Loucy (cell line): ENCODE measurements at regions not wholly inside any gene's neighbourhood (a gene's known extent, or its start where the extent isn't known, plus 50 kb on each side); places are given as distances from the start of the nearest gene placed in this dataset.

Experiments
- H2AFZ ChIP-seq: fragments of 200-600 bp; sonication (generic); 2 replicates; pipeline ENCODE4 v1.6.0; 2016; ENCODE audit warnings: antibody characterized with exemption, mild to moderate bottlenecking, low read length, moderate library complexity
- H3F3A ChIP-seq: fragments of 200-600 bp; 2 replicates; pipeline ENCODE4 v1.6.0; 2016; ENCODE audit warnings: antibody characterized with exemption, low read depth, mild to moderate bottlenecking
- H3K27me3 ChIP-seq: fragments of 200-600 bp; sonication (generic); 2 replicates; pipeline ENCODE4 v1.6.1; 2014; ENCODE audit warnings: low read length, mild to moderate bottlenecking; ENCODE audit not compliant: insufficient read depth, poor library complexity, severe bottlenecking
- H3K36me3 ChIP-seq: fragments of 200-600 bp; sonication (generic); 2 replicates; pipeline ENCODE4 v1.6.1; 2016; ENCODE audit warnings: low read length; ENCODE audit not compliant: insufficient read depth
- H3K4me1 ChIP-seq: fragments of 200-600 bp; sonication (generic); 2 replicates; pipeline ENCODE4 v1.5.1; 2014; ENCODE audit warnings: low read length, mild to moderate bottlenecking; ENCODE audit not compliant: insufficient read depth, poor library complexity, severe bottlenecking
- H3K4me2 ChIP-seq: fragments of 200-600 bp; sonication (generic); 2 replicates; pipeline ENCODE4 v1.6.0; 2014; ENCODE audit warnings: antibody characterized with exemption, low read length, low read depth, mild to moderate bottlenecking; ENCODE audit not compliant: poor library complexity, severe bottlenecking
- H3K4me3 ChIP-seq: fragments of 200-600 bp; sonication (generic); 2 replicates; pipeline ENCODE4 v1.5.1; 2014; ENCODE audit warnings: low read length, mild to moderate bottlenecking, mixed read lengths; ENCODE audit not compliant: poor library complexity, severe bottlenecking
- H3K79me2 ChIP-seq: fragments of 200-600 bp; sonication (generic); 2 replicates; pipeline ENCODE4 v1.6.1; 2014; ENCODE audit warnings: low read length; ENCODE audit not compliant: insufficient read depth
- H3K9ac ChIP-seq: fragments of 200-600 bp; sonication (generic); 2 replicates; pipeline ENCODE4 v1.6.0; 2014; ENCODE audit warnings: mild to moderate bottlenecking, low read depth, low read length, moderate library complexity; ENCODE audit not compliant: poor library complexity, severe bottlenecking
- H3K9me2 ChIP-seq: fragments of 200-600 bp; sonication (generic); replicated peaks from 2 replicates; pipeline ENCODE4 v1.6.1; 2016; ENCODE audit warnings: low read depth, low read length, mixed read lengths
- H3K9me3 ChIP-seq: fragments of 200-600 bp; sonication (generic); 2 replicates; pipeline ENCODE4 v1.6.1; 2014; ENCODE audit warnings: mild to moderate bottlenecking, antibody characterized with exemption, low read length, low read depth; ENCODE audit not compliant: insufficient read depth
- H4K20me1 ChIP-seq: fragments of 200-600 bp; sonication (generic); 2 replicates; pipeline ENCODE4 v1.6.0; 2014; ENCODE audit warnings: antibody characterized with exemption, low read length, mild to moderate bottlenecking; ENCODE audit not compliant: insufficient read depth, poor library complexity, severe bottlenecking
- CTCF ChIP-seq: fragments of 200-600 bp; sonication (generic); conservative IDR thresholded peaks from 2 replicates; pipeline ENCODE4 v1.5.1; 2014; ENCODE audit warnings: mild to moderate bottlenecking, antibody characterized with exemption, low read length
- EZH2phosphoT487 ChIP-seq: fragments of 200-600 bp; IDR thresholded peaks from 2 replicates; pipeline ENCODE4 v1.6.1; 2018; ENCODE audit warnings: antibody characterized with exemption, mild to moderate bottlenecking, moderate library complexity, borderline replicate concordance

- TF ChIP-seq CTCF (no peak), EZH2phosphoT487 (no peak)
- no peaks in the 10 kb centered on the region for H3K27me3 ChIP-seq
- no peaks in the 10 kb centered on the region for H3K36me3 ChIP-seq
- no peaks in the 10 kb centered on the region for H3F3A ChIP-seq
- no peak overlapping the region for H3K4me2 ChIP-seq
- no peak overlapping the region for H2AFZ ChIP-seq
- H4K20me1 ChIP-seq: no peaks in the 10 kb centered on the region
- H3K4me3 ChIP-seq: no peak overlapping the region
- no peaks in the 10 kb centered on the region for H3K9me2 ChIP-seq
- no peaks in the 10 kb centered on the region for H3K4me1 ChIP-seq
- H3K9me3 ChIP-seq: peaks cover 2% of the 10 kb centered on the region; the same call in 1 of the 2 replicates
- H3K79me2 ChIP-seq: no peaks in the 10 kb centered on the region
- no peak overlapping the region for H3K9ac ChIP-seq
Measured at GRCh38 chr18:78796693-78797455, 182.7 kb upstream of the SALL3 start.

GRCh38 chr18:78797499-78797898, 182.1 kb upstream of the SALL3 start:
- Histone ChIP-seq H3K4me1 (no peaks in the 10 kb centered on the region), H4K20me1 (no peaks in the 10 kb centered on the region), H3K36me3 (no peaks in the 10 kb centered on the region), H2AFZ (no peak overlapping the region), H3F3A (no peaks in the 10 kb centered on the region), H3K4me2 (no peak overlapping the region), H3K9me3 (peaks cover 2% of the 10 kb centered on the region; the same call in 1 of the 2 replicates), H3K27me3 (no peaks in the 10 kb centered on the region), H3K9me2 (no peaks in the 10 kb centered on the region), H3K79me2 (no peaks in the 10 kb centered on the region), H3K9ac (no peak overlapping the region), H3K4me3 (no peak overlapping the region)
- no peak for TF ChIP-seq EZH2phosphoT487
- no peak for TF ChIP-seq CTCF

GRCh38 chr18:78798402-78799175, 181.0 kb upstream of the SALL3 start:
- TF ChIP-seq EZH2phosphoT487: no peak
- no peak for TF ChIP-seq CTCF
- Histone ChIP-seq H3K9me3 (peaks cover 3% of the 10 kb centered on the region; the same call in 1 of the 2 replicates), H3K4me3 (no peak overlapping the region)

More at GRCh38 chr18:78798402-78799175, 181.0 kb upstream of the SALL3 start:
- Histone ChIP-seq H3K79me2 (no peaks in the 10 kb centered on the region), H3K9me2 (no peaks in the 10 kb centered on the region), H3K9ac (no peak overlapping the region), H3K4me2 (no peak overlapping the region), H3F3A (no peaks in the 10 kb centered on the region), H3K27me3 (no peaks in the 10 kb centered on the region), H3K36me3 (no peaks in the 10 kb centered on the region), H2AFZ (no peak overlapping the region), H4K20me1 (no peaks in the 10 kb centered on the region), H3K4me1 (no peaks in the 10 kb centered on the region)
